Nephron (organoid): ENCODE measurements at regions not wholly inside any gene's neighbourhood (a gene's known extent, or its start where the extent isn't known, plus 50 kb on each side); places are given as distances from the start of the nearest gene placed in this dataset.
A peak's percentile ranks its signal among the peaks of the same experiment; 100 is the strongest.
"Not testable (repeated sequence)": the region's sequence is repeated elsewhere in the genome, so short reads cannot be mapped to it uniquely, and the experiment has no call there.

Experiments used
- H3K27ac Mint-ChIP-seq, 3 experiments: 2 replicates each; pipeline ENCODE4 v1.8.0; 2020; ENCODE audit warnings: mixed read lengths in 3 of 3, mild to moderate bottlenecking in 2 of 3, moderate library complexity in 1 of 3
- H3K27me3 Mint-ChIP-seq: 2 replicates; pipeline ENCODE4 v1.8.0; 2021; ENCODE audit warnings: low read depth, mild to moderate bottlenecking, moderate library complexity, mixed read lengths
- H3K36me3 Mint-ChIP-seq: 2 replicates; pipeline ENCODE4 v1.8.0; 2020; ENCODE audit warnings: low read depth, mixed read lengths
- H3K4me1 Mint-ChIP-seq: 2 replicates; pipeline ENCODE4 v1.8.0; 2020; ENCODE audit warnings: mixed read lengths
- H3K4me3 Mint-ChIP-seq, 3 experiments: 2 replicates each; pipeline ENCODE4 v1.8.0; 2020; ENCODE audit warnings: mild to moderate bottlenecking in 3 of 3, mixed read lengths in 3 of 3, moderate library complexity in 2 of 3
- H3K9me3 Mint-ChIP-seq: 2 replicates; pipeline ENCODE4 v1.8.0; 2020; ENCODE audit warnings: mixed read lengths
- TF ChIP-seq, protein P1 (sequence below), 3 experiments: fragments of 200-600 bp; sonication (generic); IDR thresholded peaks; one replicate each; pipeline ENCODE4 v1.5.0; 2021; ENCODE audit warnings: antibody characterized with exemption in 3 of 3; ENCODE audit not compliant: unreplicated experiment in 3 of 3

DNA sequence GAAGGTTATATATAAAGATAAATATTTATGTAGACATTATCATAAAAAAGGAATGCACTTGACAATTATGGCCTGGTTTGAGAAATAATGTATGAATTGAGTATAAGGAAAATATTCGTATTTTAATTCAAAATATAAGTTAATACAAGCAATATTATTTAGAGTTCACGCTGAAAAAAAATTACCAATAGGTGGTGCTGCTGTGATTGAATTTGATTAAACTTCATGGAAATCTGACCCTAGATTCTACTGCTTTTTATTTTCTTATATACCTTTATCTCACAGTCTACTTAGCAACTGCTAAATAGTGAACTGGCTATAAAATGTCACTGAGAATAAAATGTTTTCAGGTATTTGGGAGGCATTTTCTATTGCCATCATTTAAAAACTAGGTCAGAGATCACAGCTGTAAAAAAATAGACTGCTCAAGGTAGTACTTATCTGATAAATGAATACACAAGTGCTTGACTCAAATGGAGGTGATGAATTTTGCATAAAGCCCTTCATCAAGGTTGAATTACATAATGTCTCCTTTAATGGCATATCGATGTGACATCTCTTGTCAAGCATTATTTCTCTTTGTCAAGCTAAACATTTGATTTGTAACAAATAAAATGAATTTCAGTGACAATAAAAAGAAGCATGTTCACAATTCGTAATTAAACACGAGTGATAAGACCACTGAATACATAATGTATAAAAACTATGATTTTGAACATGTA, 1638.8 kb upstream of the PCDH7 start:
- Mint-ChIP-seq H3K4me1 (no peaks in the 10 kb centered on the region), H3K9me3 (no peaks in the 10 kb centered on the region), H3K4me3 (no peak overlapping the region), H3K36me3 (no peaks in the 10 kb centered on the region), H3K27me3 (no peaks in the 10 kb centered on the region), H3K27ac (no peak overlapping the region)
- TF ChIP-seq, protein P1, sequence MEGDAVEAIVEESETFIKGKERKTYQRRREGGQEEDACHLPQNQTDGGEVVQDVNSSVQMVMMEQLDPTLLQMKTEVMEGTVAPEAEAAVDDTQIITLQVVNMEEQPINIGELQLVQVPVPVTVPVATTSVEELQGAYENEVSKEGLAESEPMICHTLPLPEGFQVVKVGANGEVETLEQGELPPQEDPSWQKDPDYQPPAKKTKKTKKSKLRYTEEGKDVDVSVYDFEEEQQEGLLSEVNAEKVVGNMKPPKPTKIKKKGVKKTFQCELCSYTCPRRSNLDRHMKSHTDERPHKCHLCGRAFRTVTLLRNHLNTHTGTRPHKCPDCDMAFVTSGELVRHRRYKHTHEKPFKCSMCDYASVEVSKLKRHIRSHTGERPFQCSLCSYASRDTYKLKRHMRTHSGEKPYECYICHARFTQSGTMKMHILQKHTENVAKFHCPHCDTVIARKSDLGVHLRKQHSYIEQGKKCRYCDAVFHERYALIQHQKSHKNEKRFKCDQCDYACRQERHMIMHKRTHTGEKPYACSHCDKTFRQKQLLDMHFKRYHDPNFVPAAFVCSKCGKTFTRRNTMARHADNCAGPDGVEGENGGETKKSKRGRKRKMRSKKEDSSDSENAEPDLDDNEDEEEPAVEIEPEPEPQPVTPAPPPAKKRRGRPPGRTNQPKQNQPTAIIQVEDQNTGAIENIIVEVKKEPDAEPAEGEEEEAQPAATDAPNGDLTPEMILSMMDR (IDR thresholded peaks at IDR 0.05; ENCODE audit: unreplicated experiment in 3 of 3) = peak; percentile 35 to 40 (median 36)

DNA sequence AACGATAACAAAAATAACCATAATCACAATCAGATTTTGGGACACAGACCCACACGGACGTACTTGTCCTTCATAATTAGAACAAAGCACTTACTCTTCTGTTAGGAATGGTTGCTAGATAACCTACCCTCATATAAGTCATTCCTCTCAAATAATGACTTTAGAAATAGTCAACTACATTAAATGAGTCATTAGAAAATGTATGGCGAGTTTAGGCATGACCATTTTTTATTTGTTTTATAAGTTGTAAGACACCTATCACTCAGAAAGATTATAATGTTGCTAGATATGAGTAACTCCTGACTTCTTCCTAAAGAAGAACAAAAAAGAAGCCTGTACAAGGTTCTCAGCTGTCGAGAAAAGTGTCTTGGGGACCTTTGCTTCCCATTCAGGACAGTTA, 1637.5 kb upstream of the PCDH7 start:
- TF ChIP-seq, protein P1 (IDR thresholded peaks at IDR 0.05; ENCODE audit: unreplicated experiment in 3 of 3) = no peak
- H3K36me3 Mint-ChIP-seq = no peaks in the 10 kb centered on the region
- H3K4me1 Mint-ChIP-seq = no peaks in the 10 kb centered on the region
- H3K27me3 Mint-ChIP-seq = no peaks in the 10 kb centered on the region
- no peak overlapping the region for H3K27ac Mint-ChIP-seq
- H3K4me3 Mint-ChIP-seq = no peak overlapping the region
- no peaks in the 10 kb centered on the region for H3K9me3 Mint-ChIP-seq

DNA sequence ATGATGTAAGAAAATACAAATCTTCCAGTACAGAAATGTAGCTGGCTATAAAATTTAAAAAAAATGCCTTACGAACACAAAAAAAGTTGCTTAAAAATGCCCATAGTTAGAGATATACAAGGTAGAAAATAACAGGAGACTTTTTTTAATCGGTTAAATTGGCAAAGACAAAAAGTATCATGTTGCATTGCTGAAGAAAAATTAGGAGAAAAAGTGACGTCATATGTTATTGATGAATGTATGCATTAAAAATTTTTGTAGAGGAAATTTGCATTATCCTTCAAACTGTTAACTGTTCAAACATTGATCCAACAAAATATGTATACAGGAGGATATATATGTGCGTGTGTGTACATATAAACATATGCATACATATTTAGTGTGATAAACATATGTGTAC, 1634.4 kb upstream of the PCDH7 start:
- Mint-ChIP-seq H3K4me1 (no peaks in the 10 kb centered on the region), H3K4me3 (no peak overlapping the region), H3K36me3 (no peaks in the 10 kb centered on the region), H3K27ac (no peak overlapping the region), H3K27me3 (no peaks in the 10 kb centered on the region), H3K9me3 (no peaks in the 10 kb centered on the region)
- TF ChIP-seq, protein P1 (IDR thresholded peaks at IDR 0.05; ENCODE audit: unreplicated experiment in 3 of 3) = no peak

DNA sequence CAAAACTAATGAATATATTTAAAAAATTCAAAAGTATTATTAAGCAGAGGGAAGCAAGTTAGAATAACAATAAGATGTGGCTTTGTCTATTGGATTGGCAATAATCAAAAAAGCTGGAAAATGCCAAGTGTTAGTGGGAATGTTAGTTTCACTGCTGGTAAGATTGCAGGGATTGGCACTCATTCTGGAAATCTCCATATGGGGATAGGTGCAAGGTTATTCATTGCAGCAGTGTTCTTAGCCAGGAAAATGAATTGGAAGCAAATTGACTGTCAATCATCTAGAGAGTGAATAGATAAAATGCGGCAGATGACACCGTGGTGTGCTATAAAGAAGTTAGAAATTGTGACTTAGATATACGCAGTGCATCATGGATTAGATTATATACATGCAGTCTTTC, 1615.5 kb upstream of the PCDH7 start:
- H3K27ac Mint-ChIP-seq = no peak overlapping the region
- H3K4me1 Mint-ChIP-seq = no peaks in the 10 kb centered on the region
- H3K4me3 Mint-ChIP-seq = no peak overlapping the region
- no peaks in the 10 kb centered on the region for H3K9me3 Mint-ChIP-seq
- no peaks in the 10 kb centered on the region for H3K27me3 Mint-ChIP-seq
- no peaks in the 10 kb centered on the region for H3K36me3 Mint-ChIP-seq
- TF ChIP-seq, protein P1 (IDR thresholded peaks at IDR 0.05; ENCODE audit: unreplicated experiment in 3 of 3) = no peak

DNA sequence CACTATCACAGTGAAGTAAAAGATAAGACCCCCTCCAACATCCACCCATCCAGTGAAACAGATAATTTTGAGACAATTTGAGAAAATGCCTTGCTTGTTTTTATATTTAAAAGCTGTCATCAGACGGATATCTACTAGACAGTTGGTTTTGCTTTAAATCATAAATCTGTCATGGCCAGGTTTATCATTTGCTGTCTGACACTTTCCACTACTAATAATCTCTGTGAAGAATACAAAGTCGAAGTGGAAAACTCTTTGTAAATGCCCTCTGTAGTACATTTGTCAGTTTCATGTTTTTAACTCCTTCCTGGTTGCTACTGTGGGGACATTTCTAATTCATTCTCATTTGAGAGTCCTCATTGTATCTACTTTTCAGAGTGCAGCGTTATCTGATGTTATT, 1606.2 kb upstream of the PCDH7 start:
- H3K27ac Mint-ChIP-seq = no peak overlapping the region
- H3K4me3 Mint-ChIP-seq = no peak overlapping the region
- no peaks in the 10 kb centered on the region for H3K4me1 Mint-ChIP-seq
- H3K9me3 Mint-ChIP-seq = no peaks in the 10 kb centered on the region
- no peaks in the 10 kb centered on the region for H3K36me3 Mint-ChIP-seq
- TF ChIP-seq, protein P1 (IDR thresholded peaks at IDR 0.05; ENCODE audit: unreplicated experiment in 3 of 3) = no peak
- H3K27me3 Mint-ChIP-seq = no peaks in the 10 kb centered on the region

DNA sequence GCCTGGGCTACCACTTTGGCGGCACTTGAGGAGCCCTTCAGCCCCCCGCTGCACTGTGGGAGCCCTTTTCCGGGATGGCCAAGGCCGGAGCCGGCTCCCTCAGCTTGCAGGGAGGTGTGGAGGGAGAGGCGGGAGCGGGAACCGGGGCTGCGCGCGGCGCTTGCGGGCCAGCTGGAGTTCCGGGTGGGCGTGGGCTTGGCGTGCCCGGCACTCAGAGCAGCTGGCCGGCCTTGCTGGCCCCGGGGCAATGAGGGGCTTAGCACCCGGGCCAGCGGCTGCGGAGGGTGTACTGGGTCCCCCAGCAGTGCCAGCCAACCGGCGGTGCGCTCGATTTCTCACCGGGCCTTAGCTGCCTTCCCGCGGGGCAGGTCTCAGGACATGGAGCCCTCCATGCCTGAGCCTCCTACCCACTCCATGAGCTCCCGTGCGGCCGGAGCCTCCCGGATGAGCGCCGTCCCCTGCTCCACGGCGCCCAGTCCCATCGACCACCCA, 1602.9 kb upstream of the PCDH7 start:
- not testable (repeated sequence) for H3K36me3 Mint-ChIP-seq, H3K27ac Mint-ChIP-seq, H3K27me3 Mint-ChIP-seq

More for the DNA sequence above, 1602.9 kb upstream of the PCDH7 start:
- not testable (repeated sequence) for H3K4me3 Mint-ChIP-seq, H3K4me1 Mint-ChIP-seq, H3K9me3 Mint-ChIP-seq
